Fibroblast of villous mesenchyme (primary cell): ENCODE measurements at regions not wholly inside any gene's neighbourhood (a gene's known extent, or its start where the extent isn't known, plus 50 kb on each side); places are given as distances from the start of the nearest gene placed in this dataset.

ENCODE experiments used
- DNase-seq: peaks from one replicate; pipeline ENCODE4 v3.0.0-alpha.2; 2010; ENCODE audit warnings: low read depth
- H3K4me3 ChIP-seq: 2 replicates; pipeline ENCODE4 v1.5.1; 2011; ENCODE audit warnings: low read depth, mild to moderate bottlenecking, low read length
- CTCF ChIP-seq: IDR thresholded peaks from 2 replicates; pipeline ENCODE4 v1.5.1; 2012; ENCODE audit warnings: low read depth, mild to moderate bottlenecking, low read length; ENCODE audit not compliant: insufficient read depth

- TF ChIP-seq CTCF = no peak
- DNase-seq = no peak
- H3K4me3 ChIP-seq = no peak overlapping the region
Observed at GRCh38 chr6:27158316-27158643, 89.2 kb upstream of the PRSS16 start.

GRCh38 chr6:27159725-27160124 lies 87.8 kb upstream of the PRSS16 start:
- no peak overlapping the region for H3K4me3 ChIP-seq
- TF ChIP-seq CTCF = no peak
- DNase-seq = no peak

GRCh38 chr6:27161115-27161514 lies 86.4 kb upstream of the PRSS16 start:
- no peak for TF ChIP-seq CTCF

GRCh38 chr6:27161603-27161945 lies 85.9 kb upstream of the PRSS16 start:
- TF ChIP-seq CTCF = no peak
- DNase-seq = no peak
- H3K4me3 ChIP-seq = no peak overlapping the region

More at GRCh38 chr6:27161115-27161514, 86.4 kb upstream of the PRSS16 start:
- DNase-seq = no peak
- H3K4me3 ChIP-seq = no peak overlapping the region

GRCh38 chr6:27161946-27162603 lies 85.4 kb upstream of the PRSS16 start:
- DNase-seq = peak; percentile 53
- H3K4me3 ChIP-seq = no peak overlapping the region
- peak; percentile 57 for TF ChIP-seq CTCF

- no peak for DNase-seq
- no peak for TF ChIP-seq CTCF
- no peak overlapping the region for H3K4me3 ChIP-seq
Observed at GRCh38 chr6:27163834-27164233, 83.7 kb upstream of the PRSS16 start.

GRCh38 chr6:27168108-27168507 lies 79.4 kb upstream of the PRSS16 start:
- H3K4me3 ChIP-seq = no peak overlapping the region
- DNase-seq = peak; percentile 70
- no peak for TF ChIP-seq CTCF
